ENCODE measurements at regions not wholly inside any gene's neighbourhood (a gene's known extent, or its start where the extent isn't known, plus 50 kb on each side); places are given as distances from the start of the nearest gene placed in this dataset.

GRCh38 chr13:105193026-105193425 lies 1342.4 kb downstream of the EFNB2 start:
- ChIA-PET CTCF (no interaction called here), POLR2A (no interaction called here)
- Mint-ChIP-seq H3K9me3 (no peaks in the 10 kb centered on the region), H3K27me3 (no peaks in the 10 kb centered on the region), H3K4me3 (no peak overlapping the region), H3K4me1 (ENCODE audit: low read depth) (no peaks in the 10 kb centered on the region), H3K36me3 (ENCODE audit: low read depth) (no peaks in the 10 kb centered on the region), H3K27ac (no peak overlapping the region)
- TF ChIP-seq, protein P1, sequence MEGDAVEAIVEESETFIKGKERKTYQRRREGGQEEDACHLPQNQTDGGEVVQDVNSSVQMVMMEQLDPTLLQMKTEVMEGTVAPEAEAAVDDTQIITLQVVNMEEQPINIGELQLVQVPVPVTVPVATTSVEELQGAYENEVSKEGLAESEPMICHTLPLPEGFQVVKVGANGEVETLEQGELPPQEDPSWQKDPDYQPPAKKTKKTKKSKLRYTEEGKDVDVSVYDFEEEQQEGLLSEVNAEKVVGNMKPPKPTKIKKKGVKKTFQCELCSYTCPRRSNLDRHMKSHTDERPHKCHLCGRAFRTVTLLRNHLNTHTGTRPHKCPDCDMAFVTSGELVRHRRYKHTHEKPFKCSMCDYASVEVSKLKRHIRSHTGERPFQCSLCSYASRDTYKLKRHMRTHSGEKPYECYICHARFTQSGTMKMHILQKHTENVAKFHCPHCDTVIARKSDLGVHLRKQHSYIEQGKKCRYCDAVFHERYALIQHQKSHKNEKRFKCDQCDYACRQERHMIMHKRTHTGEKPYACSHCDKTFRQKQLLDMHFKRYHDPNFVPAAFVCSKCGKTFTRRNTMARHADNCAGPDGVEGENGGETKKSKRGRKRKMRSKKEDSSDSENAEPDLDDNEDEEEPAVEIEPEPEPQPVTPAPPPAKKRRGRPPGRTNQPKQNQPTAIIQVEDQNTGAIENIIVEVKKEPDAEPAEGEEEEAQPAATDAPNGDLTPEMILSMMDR (IDR thresholded peaks at IDR 0.05) = no peak
- ATAC-seq (no peak), DNase-seq (no peak)
- intact Hi-C loops (cut with micrococcal nuclease) = no loop called here

GRCh38 chr13:105184201-105184600 lies 1351.3 kb downstream of the EFNB2 start:
- intact Hi-C loops (cut with micrococcal nuclease) = no loop called here
- no peak overlapping the region for H3K4me3 Mint-ChIP-seq

DNA sequence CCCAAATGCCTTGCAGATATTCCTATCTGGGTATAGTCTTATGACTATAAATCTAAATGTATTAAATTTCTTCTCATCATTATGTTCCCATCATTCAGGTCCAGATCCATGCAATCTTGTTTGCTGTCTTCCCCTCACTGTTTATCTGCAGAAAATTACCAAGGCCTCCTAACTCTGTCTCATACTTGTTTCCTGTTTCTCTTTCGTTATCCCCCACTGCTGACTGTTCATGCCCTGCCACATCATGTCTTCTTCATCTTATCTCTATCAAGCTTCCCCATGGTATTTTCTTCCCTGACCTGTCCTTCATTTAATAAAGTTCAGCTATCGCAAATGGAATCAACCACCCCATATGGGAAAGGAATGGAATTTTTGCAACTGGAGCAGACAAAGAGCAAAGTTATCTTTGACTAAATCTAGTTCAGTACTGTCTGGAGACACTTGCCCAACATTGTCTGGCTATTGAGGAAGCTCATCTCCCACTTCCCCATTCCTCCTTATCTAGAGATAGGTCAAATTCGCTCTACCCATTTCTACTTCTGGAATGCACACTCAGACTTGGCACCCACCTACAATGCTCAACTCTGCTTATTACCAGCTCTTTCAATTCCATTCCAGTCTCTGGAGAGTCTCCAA lies 1358.1 kb downstream of the EFNB2 start:
- no peak for ATAC-seq
- H3K9me3 Mint-ChIP-seq = no peaks in the 10 kb centered on the region
- no peak for DNase-seq
- H3K4me3 Mint-ChIP-seq = no peak overlapping the region
- H3K27ac Mint-ChIP-seq = no peak overlapping the region
- CTCF ChIA-PET = no interaction called here
- POLR2A ChIA-PET = no interaction called here
- TF ChIP-seq, protein P1 (IDR thresholded peaks at IDR 0.05) = no peak
- peaks cover 3% of the 10 kb centered on the region for H3K4me1 Mint-ChIP-seq (ENCODE audit: low read depth)
- no peaks in the 10 kb centered on the region for H3K36me3 Mint-ChIP-seq (ENCODE audit: low read depth)
- no peaks in the 10 kb centered on the region for H3K27me3 Mint-ChIP-seq
- intact Hi-C loops (cut with micrococcal nuclease) = no loop called here

More at GRCh38 chr13:105184201-105184600, 1351.3 kb downstream of the EFNB2 start:
- Mint-ChIP-seq H3K27me3 (no peaks in the 10 kb centered on the region), H3K36me3 (ENCODE audit: low read depth) (no peaks in the 10 kb centered on the region), H3K9me3 (no peaks in the 10 kb centered on the region), H3K27ac (no peak overlapping the region), H3K4me1 (ENCODE audit: low read depth) (no peaks in the 10 kb centered on the region)
- ChIA-PET CTCF (no interaction called here), POLR2A (no interaction called here)
- DNase-seq (no peak), ATAC-seq (no peak)
- TF ChIP-seq, protein P1 (IDR thresholded peaks at IDR 0.05) = no peak

- intact Hi-C loops (cut with micrococcal nuclease) = no loop called here
- no peak for ATAC-seq
- Mint-ChIP-seq H3K4me3 (no peak overlapping the region), H3K36me3 (ENCODE audit: low read depth) (no peaks in the 10 kb centered on the region), H3K27ac (no peak overlapping the region), H3K27me3 (no peaks in the 10 kb centered on the region), H3K4me1 (ENCODE audit: low read depth) (no peaks in the 10 kb centered on the region), H3K9me3 (no peaks in the 10 kb centered on the region)
- DNase-seq = no peak
- ChIA-PET POLR2A (no interaction called here), CTCF (no interaction called here)
- TF ChIP-seq, protein P1 (IDR thresholded peaks at IDR 0.05) = no peak
Observed at GRCh38 chr13:105170438-105170837, 1365.0 kb downstream of the EFNB2 start.

- Mint-ChIP-seq H3K9me3 (no peaks in the 10 kb centered on the region), H3K4me3 (no peak overlapping the region), H3K27ac (no peak overlapping the region), H3K27me3 (no peaks in the 10 kb centered on the region), H3K36me3 (ENCODE audit: low read depth) (no peaks in the 10 kb centered on the region), H3K4me1 (ENCODE audit: low read depth) (no peaks in the 10 kb centered on the region)
- no peak for ATAC-seq
- intact Hi-C loops (cut with micrococcal nuclease) = no loop called here
- TF ChIP-seq, protein P1 (IDR thresholded peaks at IDR 0.05) = no peak
- CTCF ChIA-PET = no interaction called here
- POLR2A ChIA-PET = no interaction called here
- DNase-seq = no peak
Observed at GRCh38 chr13:105168295-105168694, 1367.2 kb downstream of the EFNB2 start.

Measured in activated CD8-positive, alpha-beta T cell treated with anti-CD3 and anti-CD28 coated beads for 36 hours (primary cell).